Astrocyte (in vitro differentiated cells and primary cell): ENCODE measurements at regions not wholly inside any gene's neighbourhood (a gene's known extent, or its start where the extent isn't known, plus 50 kb on each side); places are given as distances from the start of the nearest gene placed in this dataset.

Source experiments
- CTCF ChIP-seq: IDR thresholded peaks from 2 replicates; pipeline ENCODE4 v1.5.1; 2011; ENCODE audit warnings: low read depth, mild to moderate bottlenecking, inconsistent platforms, low read length, moderate library complexity; ENCODE audit not compliant: insufficient read depth
- EZH2 ChIP-seq: IDR thresholded peaks from 2 replicates; pipeline ENCODE4 v1.6.1; 2012; ENCODE audit warnings: mild to moderate bottlenecking, low read length, inconsistent platforms; ENCODE audit not compliant: insufficient read depth

GRCh38 chr1:193568512-193568911, 382.1 kb upstream of the B3GALT2 start:
- TF ChIP-seq CTCF: no peak
- TF ChIP-seq EZH2: no peak
